ENCODE measurements at regions not wholly inside any gene's neighbourhood (a gene's known extent, or its start where the extent isn't known, plus 50 kb on each side); places are given as distances from the start of the nearest gene placed in this dataset.
"Not testable (repeated sequence)": the region's sequence is repeated elsewhere in the genome, so short reads cannot be mapped to it uniquely, and the experiment has no call there.

DNA sequence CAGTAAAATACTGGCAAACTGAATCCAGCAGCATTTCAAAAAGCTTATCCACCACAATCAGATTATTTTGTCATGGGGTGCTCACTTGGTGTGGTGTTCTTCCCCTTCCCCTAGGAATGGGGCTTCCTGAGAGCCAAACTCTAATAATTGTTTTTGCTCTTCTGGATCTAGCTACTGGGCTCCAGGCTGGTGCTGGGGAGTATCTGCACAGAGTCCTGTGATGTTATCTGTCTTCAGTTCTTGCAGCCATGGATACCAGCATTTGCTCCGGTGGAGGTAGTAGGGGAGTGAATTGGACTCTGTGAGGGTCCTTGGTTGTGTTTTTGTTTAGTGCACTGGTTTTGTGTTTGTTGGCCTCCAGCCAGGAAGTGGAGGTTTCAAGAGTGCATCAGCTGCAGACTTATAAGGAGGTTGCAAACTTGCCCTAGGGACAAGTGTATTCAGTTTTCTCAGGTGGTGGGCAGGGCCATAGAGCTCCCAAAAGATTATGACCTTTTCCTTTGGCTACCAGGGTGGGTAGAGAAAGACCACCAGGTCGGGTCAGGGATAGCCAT, 308.5 kb upstream of the MAGI2 start:
- H3K4me3 ChIP-seq (ENCODE audit: low read depth, low read length), result no peak overlapping the region
- TF ChIP-seq, protein P1, sequence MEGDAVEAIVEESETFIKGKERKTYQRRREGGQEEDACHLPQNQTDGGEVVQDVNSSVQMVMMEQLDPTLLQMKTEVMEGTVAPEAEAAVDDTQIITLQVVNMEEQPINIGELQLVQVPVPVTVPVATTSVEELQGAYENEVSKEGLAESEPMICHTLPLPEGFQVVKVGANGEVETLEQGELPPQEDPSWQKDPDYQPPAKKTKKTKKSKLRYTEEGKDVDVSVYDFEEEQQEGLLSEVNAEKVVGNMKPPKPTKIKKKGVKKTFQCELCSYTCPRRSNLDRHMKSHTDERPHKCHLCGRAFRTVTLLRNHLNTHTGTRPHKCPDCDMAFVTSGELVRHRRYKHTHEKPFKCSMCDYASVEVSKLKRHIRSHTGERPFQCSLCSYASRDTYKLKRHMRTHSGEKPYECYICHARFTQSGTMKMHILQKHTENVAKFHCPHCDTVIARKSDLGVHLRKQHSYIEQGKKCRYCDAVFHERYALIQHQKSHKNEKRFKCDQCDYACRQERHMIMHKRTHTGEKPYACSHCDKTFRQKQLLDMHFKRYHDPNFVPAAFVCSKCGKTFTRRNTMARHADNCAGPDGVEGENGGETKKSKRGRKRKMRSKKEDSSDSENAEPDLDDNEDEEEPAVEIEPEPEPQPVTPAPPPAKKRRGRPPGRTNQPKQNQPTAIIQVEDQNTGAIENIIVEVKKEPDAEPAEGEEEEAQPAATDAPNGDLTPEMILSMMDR (IDR thresholded peaks at IDR 0.05; ENCODE audit: low read depth, low read length), result no peak

DNA sequence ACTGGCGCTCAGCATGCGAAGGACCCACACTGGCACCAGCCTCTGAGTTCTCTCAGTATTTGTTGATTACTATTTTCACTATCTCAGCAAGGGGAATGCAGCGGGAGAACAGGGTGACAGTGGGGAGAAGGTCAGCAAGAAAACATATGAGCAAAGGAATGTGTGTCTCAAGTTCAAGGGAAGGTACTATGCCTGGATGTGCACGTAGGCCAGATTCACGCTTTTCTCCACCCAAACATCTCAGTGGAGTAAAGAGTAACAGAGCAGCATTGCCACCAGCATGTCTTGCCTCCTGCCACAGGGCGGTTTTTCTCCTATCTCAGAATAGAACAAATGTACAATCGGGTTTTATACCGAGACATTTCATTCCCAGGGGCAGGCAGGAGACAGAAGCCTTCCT, 297.5 kb upstream of the MAGI2 start:
- not testable (repeated sequence) for H3K4me3 ChIP-seq (ENCODE audit: low read depth, low read length)

DNA sequence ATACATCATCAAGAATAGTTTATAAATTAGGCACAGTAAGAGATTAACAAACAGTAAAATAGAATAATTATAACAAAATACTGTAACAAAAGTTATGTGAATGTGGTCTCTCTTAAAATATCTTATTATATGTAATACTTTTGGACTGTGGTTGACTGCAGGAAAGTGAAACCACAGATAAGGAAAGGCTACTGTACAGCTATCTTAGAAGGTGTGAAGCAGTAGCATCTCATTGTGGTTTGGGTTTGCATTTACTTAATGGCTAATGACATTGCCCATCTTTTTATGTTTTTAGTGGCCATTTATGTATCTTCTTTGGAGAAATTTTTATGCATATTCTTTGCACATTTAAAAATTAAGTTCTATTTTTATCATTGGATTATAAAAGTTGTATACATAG, 296.4 kb upstream of the MAGI2 start:
- TF ChIP-seq, protein P1 (IDR thresholded peaks at IDR 0.05; ENCODE audit: low read depth, low read length), result no peak

DNA sequence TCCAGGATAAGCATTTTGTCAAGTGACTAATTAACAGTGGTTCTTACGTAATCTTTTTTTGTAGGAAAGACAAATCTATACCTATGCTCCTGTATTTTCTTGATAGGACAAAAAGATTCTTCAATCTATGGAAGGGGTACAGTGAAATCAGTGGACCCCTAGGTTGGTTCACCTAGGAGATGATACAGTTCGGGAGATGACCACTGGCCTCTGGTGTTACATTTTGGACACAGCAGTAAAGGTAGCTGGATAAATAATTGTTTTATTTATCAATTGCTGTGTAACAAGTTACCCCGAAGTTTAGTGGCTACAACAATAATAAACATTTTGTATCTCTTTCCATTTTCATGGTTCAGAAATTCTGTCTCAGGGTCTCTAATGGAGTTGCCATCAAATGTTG, 288.2 kb upstream of the MAGI2 start:
- TF ChIP-seq, protein P1 (IDR thresholded peaks at IDR 0.05; ENCODE audit: low read depth, low read length), result no peak
- no peak overlapping the region for H3K4me3 ChIP-seq (ENCODE audit: low read depth, low read length)

More for the DNA sequence above, 296.4 kb upstream of the MAGI2 start:
- H3K4me3 ChIP-seq (ENCODE audit: low read depth, low read length), result no peak overlapping the region

DNA sequence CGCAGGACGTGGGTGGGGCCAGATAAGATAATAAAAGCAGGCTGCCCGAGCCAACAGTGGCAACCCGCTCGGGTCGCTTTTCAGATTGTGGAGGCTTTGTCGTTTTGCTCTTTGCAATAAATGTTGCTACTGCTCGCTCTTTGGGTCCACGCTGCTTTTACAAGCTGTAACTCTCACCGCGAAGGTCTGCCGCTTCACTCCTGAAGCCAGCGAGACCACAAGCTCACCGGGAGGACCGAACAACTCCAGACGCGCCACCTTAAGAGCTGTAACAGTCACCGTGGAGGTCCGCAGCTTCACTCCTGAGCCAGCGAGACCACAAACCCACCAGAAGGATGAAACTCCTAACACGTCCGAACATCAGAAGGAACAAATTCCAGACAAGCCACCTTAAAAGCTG, 286.6 kb upstream of the MAGI2 start:
- TF ChIP-seq, protein P1 (IDR thresholded peaks at IDR 0.05; ENCODE audit: low read depth, low read length), result no peak
- no peak overlapping the region for H3K4me3 ChIP-seq (ENCODE audit: low read depth, low read length)

DNA sequence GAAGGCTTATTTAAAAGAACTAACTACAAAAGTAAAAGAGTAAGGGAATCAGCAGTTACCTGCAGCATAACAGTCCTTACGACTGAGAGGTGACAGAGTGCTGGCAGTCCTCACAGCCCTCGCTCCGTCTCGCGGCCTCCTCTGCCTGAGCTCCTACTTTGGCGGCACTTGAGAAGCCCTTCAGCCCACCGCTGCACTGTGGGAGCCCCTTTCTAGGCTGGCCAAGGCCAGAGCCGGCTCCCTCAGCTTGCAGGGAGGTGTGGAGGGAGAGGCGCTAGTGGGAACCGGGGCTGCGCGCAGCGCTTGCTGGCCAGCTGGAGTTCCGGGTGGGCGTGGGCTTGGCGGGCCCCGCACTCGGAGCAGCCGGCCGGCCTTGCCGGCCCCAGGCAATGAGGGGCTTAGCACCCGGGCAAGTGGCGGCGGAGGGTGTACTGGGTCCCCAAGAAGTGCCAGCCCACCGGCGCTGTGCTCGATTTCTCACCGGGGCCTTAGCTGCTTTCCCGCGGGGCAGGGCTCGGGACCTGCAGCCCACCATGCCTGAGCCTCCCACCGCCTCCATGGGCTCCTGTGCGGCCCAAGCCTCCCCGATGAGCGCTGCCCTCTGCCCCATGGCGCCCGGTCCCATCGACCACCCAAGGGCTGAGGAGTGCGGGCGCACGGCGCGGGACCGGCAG, 285.7 kb upstream of the MAGI2 start:
- not testable (repeated sequence) for H3K4me3 ChIP-seq (ENCODE audit: low read depth, low read length)

DNA sequence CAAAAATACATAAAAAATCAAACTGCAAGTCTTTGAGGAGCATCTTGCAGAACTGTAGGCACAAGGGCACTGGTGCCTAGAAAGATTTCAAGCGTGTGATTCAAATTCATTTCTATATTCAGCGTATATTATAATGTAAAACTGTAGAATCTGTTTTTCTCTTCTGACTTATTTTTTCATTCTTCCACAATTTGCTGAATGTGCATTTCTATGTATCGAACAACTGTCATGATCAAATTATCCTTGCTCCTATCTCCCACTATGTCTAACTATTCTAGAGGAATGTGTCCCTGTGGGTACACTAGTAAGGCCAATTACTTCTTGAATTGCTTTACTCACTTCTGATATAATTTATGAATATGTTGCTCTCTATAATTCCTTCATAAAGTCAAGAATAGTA, 283.0 kb upstream of the MAGI2 start:
- no peak overlapping the region for H3K4me3 ChIP-seq (ENCODE audit: low read depth, low read length)
- TF ChIP-seq, protein P1 (IDR thresholded peaks at IDR 0.05; ENCODE audit: low read depth, low read length), result no peak

DNA sequence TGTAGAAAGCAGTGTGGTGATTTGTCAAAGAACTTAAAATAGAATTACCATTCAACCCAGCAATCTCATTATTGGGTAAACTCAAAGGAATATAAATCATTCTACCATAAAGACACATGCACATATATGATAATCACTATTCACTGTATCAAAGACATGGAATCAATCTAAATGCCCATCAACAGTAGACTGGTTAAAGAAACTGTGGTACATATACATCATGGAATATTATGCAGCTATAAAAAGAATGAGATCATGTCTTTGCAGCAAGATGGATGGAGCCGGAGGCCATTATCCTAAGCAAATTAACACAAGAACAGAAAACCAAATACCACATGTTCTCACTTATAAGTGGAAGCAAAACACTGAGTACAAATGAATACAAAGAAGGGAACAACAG, 281.5 kb upstream of the MAGI2 start:
- TF ChIP-seq, protein P1 (IDR thresholded peaks at IDR 0.05; ENCODE audit: low read depth, low read length), result no peak
- no peak overlapping the region for H3K4me3 ChIP-seq (ENCODE audit: low read depth, low read length)

All from WI38 (cell line).